Activated B cell treated with CpG ODN at 0.5 μM for 24 hours (primary cell): ENCODE measurements at regions not wholly inside any gene's neighbourhood (a gene's known extent, or its start where the extent isn't known, plus 50 kb on each side); places are given as distances from the start of the nearest gene placed in this dataset.

Experiments used
- ATAC-seq: fragments of 200-7000 bp; cut with Tn5 transposase; one replicate; pipeline ENCODE4 v1.10.0; 2021; ENCODE audit warnings: low read depth, mild to moderate bottlenecking, moderate library complexity
- CTCF ChIA-PET: fragments of 350-600 bp; sonication (Branson Sonifier 250); formaldehyde crosslinking; loops from one replicate; lab custom pipeline; 2021; ENCODE audit warnings: antibody characterized with exemption; lab: Charles Lee
- POLR2A ChIA-PET: fragments of 350-600 bp; sonication (Branson Sonifier 250); formaldehyde crosslinking; loops from one replicate; lab custom pipeline; 2021; ENCODE audit warnings: antibody characterized with exemption; lab: Charles Lee
- DNase-seq: peaks from one replicate; pipeline ENCODE4 v3.0.0; 2022
- H3K27ac Mint-ChIP-seq: one replicate; pipeline ENCODE4 v1.8.0; 2020; ENCODE audit warnings: mixed read lengths
- H3K27me3 Mint-ChIP-seq: one replicate; pipeline ENCODE4 v1.8.0; 2021; ENCODE audit warnings: mixed read lengths
- H3K36me3 Mint-ChIP-seq: one replicate; pipeline ENCODE4 v1.8.0; 2021; ENCODE audit warnings: low read depth, mixed read lengths
- H3K4me1 Mint-ChIP-seq: one replicate; pipeline ENCODE4 v1.8.0; 2021; ENCODE audit warnings: mixed read lengths
- H3K4me3 Mint-ChIP-seq: one replicate; pipeline ENCODE4 v1.8.0; 2020; ENCODE audit warnings: mild to moderate bottlenecking, mixed read lengths
- H3K9me3 Mint-ChIP-seq: one replicate; pipeline ENCODE4 v1.8.0; 2020; ENCODE audit warnings: mixed read lengths
- intact Hi-C: fragments of 100-400 bp; cut with micrococcal nuclease; formaldehyde crosslinking; loops from one replicate; pipeline ENCODE4 v1.15.1; 2024
- TF ChIP-seq, protein P1 (sequence below): fragments of 200-600 bp; IDR thresholded peaks from one replicate; pipeline ENCODE4 v1.8.0; 2022; ENCODE audit warnings: antibody characterized with exemption, mild to moderate bottlenecking

DNA sequence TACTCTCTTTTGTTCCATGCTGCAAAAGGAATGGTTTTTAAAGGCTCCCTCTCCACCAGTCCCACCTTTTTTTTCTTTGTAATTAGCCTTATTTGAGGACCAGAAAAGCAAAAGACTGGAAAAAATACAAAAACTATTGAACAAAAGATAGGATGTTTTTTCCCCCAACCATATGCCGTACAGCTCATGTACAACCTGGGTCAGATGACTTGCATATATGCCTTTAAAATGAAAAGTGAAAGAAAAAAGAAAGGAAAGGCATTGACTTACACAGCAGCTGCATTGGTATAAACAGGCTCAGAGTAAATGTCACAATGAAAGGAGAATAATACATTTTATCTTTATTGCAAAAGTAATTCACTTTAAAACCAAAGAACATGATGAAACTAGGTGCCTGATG is 69.5 kb upstream of the CMC1 start:
- no peak overlapping the region for H3K27ac Mint-ChIP-seq
- H3K36me3 Mint-ChIP-seq: no peaks in the 10 kb centered on the region
- H3K27me3 Mint-ChIP-seq: no peaks in the 10 kb centered on the region
- POLR2A ChIA-PET: no interaction called here
- H3K4me3 Mint-ChIP-seq: no peak overlapping the region
- H3K4me1 Mint-ChIP-seq: peaks cover 4% of the 10 kb centered on the region
- CTCF ChIA-PET: no interaction called here
- ATAC-seq: no peak
- no peak for DNase-seq
- no peaks in the 10 kb centered on the region for H3K9me3 Mint-ChIP-seq
- TF ChIP-seq, protein P1, sequence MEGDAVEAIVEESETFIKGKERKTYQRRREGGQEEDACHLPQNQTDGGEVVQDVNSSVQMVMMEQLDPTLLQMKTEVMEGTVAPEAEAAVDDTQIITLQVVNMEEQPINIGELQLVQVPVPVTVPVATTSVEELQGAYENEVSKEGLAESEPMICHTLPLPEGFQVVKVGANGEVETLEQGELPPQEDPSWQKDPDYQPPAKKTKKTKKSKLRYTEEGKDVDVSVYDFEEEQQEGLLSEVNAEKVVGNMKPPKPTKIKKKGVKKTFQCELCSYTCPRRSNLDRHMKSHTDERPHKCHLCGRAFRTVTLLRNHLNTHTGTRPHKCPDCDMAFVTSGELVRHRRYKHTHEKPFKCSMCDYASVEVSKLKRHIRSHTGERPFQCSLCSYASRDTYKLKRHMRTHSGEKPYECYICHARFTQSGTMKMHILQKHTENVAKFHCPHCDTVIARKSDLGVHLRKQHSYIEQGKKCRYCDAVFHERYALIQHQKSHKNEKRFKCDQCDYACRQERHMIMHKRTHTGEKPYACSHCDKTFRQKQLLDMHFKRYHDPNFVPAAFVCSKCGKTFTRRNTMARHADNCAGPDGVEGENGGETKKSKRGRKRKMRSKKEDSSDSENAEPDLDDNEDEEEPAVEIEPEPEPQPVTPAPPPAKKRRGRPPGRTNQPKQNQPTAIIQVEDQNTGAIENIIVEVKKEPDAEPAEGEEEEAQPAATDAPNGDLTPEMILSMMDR: no peak
- intact Hi-C loops: no loop called here

DNA sequence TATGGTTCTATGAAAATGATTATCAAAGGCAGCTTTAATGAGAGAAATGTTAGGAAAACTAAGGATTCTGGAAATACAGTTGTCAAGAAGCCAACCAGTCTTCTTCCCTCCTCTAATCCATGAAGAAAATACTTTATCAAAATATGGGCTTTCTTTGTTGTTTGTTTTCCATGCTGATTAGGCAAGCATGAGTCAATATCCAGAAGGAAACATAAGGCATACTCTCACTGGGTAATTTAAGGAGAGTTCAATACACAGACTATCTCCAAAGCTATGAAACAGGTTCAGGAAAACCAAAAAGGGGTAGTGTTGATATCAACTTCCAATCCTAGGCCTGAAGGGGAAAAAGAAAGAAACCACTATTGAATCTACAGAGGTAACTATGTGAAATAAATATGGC is 68.7 kb upstream of the CMC1 start:
- no peak for DNase-seq
- H3K4me1 Mint-ChIP-seq: peaks cover 4% of the 10 kb centered on the region
- H3K9me3 Mint-ChIP-seq: no peaks in the 10 kb centered on the region
- H3K27me3 Mint-ChIP-seq: no peaks in the 10 kb centered on the region
- CTCF ChIA-PET: no interaction called here
- no peak overlapping the region for H3K27ac Mint-ChIP-seq
- TF ChIP-seq, protein P1: no peak
- intact Hi-C loops: no loop called here
- H3K4me3 Mint-ChIP-seq: no peak overlapping the region
- POLR2A ChIA-PET: no interaction called here
- H3K36me3 Mint-ChIP-seq: no peaks in the 10 kb centered on the region
- ATAC-seq: no peak

DNA sequence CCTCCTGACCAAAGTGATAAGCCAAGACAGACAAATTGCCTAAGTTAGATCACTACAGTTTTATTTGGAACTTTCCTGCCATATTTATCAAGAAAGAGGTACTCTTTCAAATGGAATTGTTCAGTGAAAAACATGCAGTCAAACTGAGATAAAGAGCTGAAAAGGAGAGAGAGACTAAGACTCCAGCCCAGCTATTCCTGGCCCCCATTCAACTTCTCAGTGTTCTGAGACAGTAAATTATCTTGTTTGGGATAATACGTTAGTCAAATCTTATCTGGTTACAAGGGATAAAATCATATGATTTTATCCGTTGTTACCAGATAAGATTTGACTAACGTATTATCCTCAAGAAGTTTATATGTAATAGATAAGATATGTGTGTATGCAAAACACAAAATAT is 67.6 kb upstream of the CMC1 start:
- Mint-ChIP-seq H3K4me1 (peaks cover 4% of the 10 kb centered on the region), H3K27ac (no peak overlapping the region)
- intact Hi-C loops: no loop called here

DNA sequence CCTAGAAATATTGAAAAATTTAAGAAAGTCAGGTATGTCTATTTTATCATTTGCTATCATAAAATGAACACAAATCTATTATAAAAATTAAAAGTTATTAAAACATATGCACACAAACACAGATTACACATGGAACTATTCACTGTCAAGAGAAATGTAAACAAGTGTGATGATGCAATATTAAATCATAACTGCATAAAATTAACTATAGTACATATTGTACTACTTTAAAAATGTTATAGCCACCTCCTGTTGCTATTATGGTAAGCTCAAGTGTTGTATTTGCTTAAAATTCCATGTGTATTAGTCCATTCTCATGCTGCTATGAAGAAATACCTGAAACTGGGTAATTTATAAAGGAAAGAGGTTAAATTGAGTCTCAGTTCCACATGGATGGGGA is 54.7 kb upstream of the CMC1 start:
- no peaks in the 10 kb centered on the region for H3K36me3 Mint-ChIP-seq
- H3K9me3 Mint-ChIP-seq: no peaks in the 10 kb centered on the region
- CTCF ChIA-PET: no interaction called here
- DNase-seq (no peak), ATAC-seq (no peak)
- intact Hi-C loops: no loop called here
- POLR2A ChIA-PET: no interaction called here
- H3K27ac Mint-ChIP-seq: no peak overlapping the region
- H3K4me1 Mint-ChIP-seq: no peaks in the 10 kb centered on the region
- no peak overlapping the region for H3K4me3 Mint-ChIP-seq
- H3K27me3 Mint-ChIP-seq: no peaks in the 10 kb centered on the region
- TF ChIP-seq, protein P1: no peak

More for the DNA sequence above, 67.6 kb upstream of the CMC1 start:
- TF ChIP-seq, protein P1: no peak
- Mint-ChIP-seq H3K36me3 (no peaks in the 10 kb centered on the region), H3K4me3 (no peak overlapping the region), H3K27me3 (no peaks in the 10 kb centered on the region), H3K9me3 (no peaks in the 10 kb centered on the region)
- ChIA-PET CTCF (no interaction called here), POLR2A (no interaction called here)
- no peak for ATAC-seq
- DNase-seq: no peak

DNA sequence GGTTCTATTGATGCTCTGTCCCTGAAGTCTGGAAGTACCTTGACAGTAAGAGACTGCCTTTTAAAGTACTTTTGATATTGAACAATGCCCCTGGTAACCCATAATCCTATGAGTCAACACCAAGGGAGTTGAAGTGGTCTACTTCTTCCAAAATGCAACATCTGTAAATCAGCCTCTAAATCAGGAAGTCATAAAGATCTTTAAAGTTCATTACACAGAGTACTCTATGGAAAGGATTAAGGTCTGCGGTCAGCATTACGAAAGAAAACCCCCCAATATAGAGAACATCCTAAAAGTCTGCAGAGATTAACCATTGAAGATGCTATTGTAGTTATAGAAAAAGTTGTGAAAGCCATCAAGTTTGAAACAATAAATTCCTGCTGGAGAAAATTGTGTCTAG is 52.7 kb upstream of the CMC1 start:
- no peaks in the 10 kb centered on the region for H3K27me3 Mint-ChIP-seq

More for the DNA sequence above, 52.7 kb upstream of the CMC1 start:
- DNase-seq (no peak), ATAC-seq (no peak)
- H3K27ac Mint-ChIP-seq: no peak overlapping the region
- POLR2A ChIA-PET: no interaction called here
- CTCF ChIA-PET: no interaction called here
- no peaks in the 10 kb centered on the region for H3K36me3 Mint-ChIP-seq
- no peaks in the 10 kb centered on the region for H3K9me3 Mint-ChIP-seq
- no peaks in the 10 kb centered on the region for H3K4me1 Mint-ChIP-seq
- intact Hi-C loops: no loop called here
- no peak overlapping the region for H3K4me3 Mint-ChIP-seq
- TF ChIP-seq, protein P1: no peak
